IPS-15b (cell line): ENCODE measurements at regions not wholly inside any gene's neighbourhood (a gene's known extent, or its start where the extent isn't known, plus 50 kb on each side); places are given as distances from the start of the nearest gene placed in this dataset.

Experiments
- H3K27me3 ChIP-seq: one replicate; pipeline ENCODE4 v1.6.1; 2013; ENCODE audit warnings: low read length; ENCODE audit not compliant: control insufficient read depth, insufficient read depth
- H3K36me3 ChIP-seq: one replicate; pipeline ENCODE4 v1.6.1; 2013; ENCODE audit warnings: low read length; ENCODE audit not compliant: control insufficient read depth, insufficient read depth
- H3K4me1 ChIP-seq: one replicate; pipeline ENCODE4 v1.6.1; 2013; ENCODE audit warnings: mild to moderate bottlenecking, low read length; ENCODE audit not compliant: control insufficient read depth, insufficient read depth
- H3K4me3 ChIP-seq: one replicate; pipeline ENCODE4 v1.5.1; 2013; ENCODE audit warnings: low read depth, low read length
- H3K9ac ChIP-seq: one replicate; pipeline ENCODE4 v1.6.1; 2013; ENCODE audit warnings: low read depth, mild to moderate bottlenecking, low read length
- H3K9me3 ChIP-seq: one replicate; pipeline ENCODE4 v1.6.1; 2013; ENCODE audit warnings: mild to moderate bottlenecking, low read length; ENCODE audit not compliant: control insufficient read depth, insufficient read depth

DNA sequence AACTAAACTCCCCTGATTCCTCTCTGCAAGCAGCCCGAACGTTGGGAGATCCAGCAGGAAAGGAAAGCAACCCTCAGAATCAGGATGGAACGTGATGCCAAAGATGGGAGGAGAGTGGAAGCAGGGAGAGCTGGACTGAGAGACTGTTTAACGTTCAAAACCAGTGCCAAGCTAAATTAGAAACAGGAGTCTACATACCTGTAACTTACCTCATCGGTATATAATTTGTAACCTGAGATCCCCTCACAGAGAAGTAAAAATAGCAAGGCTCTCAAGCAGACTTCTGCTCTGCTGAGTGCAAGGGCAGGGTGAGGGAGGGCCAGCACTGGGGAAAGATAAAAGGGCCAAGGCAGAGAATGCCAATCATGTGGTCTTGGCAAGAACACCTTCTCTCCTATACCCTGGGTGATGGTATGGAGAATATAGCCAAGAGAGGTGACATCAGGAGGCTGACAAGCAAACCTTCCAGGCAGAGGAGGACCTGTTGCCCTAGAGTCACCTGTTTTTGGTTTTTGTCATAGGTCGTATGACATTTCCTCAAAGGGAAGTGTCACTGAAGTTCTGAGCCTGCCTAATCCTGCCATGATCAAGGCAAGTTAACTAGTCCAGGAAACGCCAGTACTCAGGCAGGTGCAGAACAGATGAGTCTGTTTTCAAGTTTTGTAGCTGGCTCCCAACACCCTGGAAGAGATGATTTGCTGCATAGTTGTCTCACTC, 472.0 kb downstream of the NFIB start:
- H3K9ac ChIP-seq = no peak overlapping the region
- no peaks in the 10 kb centered on the region for H3K9me3 ChIP-seq
- H3K36me3 ChIP-seq = no peaks in the 10 kb centered on the region
- H3K4me3 ChIP-seq = no peak overlapping the region
- no peaks in the 10 kb centered on the region for H3K27me3 ChIP-seq
- no peaks in the 10 kb centered on the region for H3K4me1 ChIP-seq

DNA sequence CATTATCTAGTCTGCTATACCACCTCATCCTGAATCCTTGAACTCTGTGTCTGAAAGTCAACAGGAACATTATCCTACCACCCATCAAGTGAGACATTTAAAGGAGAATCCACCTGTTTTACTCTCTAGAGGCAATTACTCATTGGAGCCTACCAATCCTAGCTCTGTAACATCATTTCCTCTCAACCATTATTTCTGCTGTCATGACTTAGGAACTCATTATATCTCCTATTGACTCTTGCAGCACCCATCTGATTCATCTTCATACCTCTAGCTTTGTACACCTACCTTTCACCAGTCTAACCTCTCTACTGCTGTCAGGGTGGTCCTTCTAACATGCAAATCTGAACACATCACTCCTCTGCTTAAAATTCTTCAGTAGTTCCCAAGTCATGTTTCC, 481.5 kb downstream of the NFIB start:
- no peaks in the 10 kb centered on the region for H3K4me1 ChIP-seq
- no peaks in the 10 kb centered on the region for H3K27me3 ChIP-seq
- H3K4me3 ChIP-seq = no peak overlapping the region
- no peak overlapping the region for H3K9ac ChIP-seq
- no peaks in the 10 kb centered on the region for H3K36me3 ChIP-seq
- H3K9me3 ChIP-seq = peaks cover 3% of the 10 kb centered on the region

GRCh38 chr9:13823026-13823425, 490.9 kb downstream of the NFIB start:
- Histone ChIP-seq H3K27me3 (no peaks in the 10 kb centered on the region), H3K36me3 (no peaks in the 10 kb centered on the region), H3K4me1 (no peaks in the 10 kb centered on the region), H3K9ac (no peak overlapping the region), H3K4me3 (no peak overlapping the region), H3K9me3 (no peaks in the 10 kb centered on the region)

DNA sequence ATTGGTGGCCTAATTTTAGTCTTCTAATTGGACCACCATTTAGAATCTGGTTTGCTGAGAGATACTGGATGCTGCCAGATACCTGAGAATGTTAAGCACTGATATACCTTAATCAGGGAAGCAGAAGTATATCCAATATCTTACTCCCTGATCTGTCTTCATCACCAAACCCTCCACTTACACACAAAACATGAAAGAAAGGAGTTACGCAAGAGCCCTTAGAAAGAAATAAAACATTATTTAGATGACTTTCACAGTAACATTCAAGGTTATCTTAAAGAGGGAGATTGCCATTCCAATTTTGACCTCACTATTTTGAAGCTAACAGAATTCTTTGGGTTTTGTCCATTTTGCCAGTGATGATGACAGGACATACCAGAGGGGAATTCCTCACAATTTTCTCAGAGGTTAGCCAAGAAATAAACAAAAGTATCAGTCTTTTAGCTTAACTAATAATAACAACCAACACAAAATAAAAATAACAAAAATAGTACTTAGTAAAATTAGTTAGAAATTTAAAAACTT, 496.1 kb downstream of the NFIB start:
- Histone ChIP-seq H3K4me1 (no peaks in the 10 kb centered on the region), H3K36me3 (no peaks in the 10 kb centered on the region), H3K27me3 (no peaks in the 10 kb centered on the region), H3K9me3 (no peaks in the 10 kb centered on the region), H3K9ac (no peak overlapping the region), H3K4me3 (no peak overlapping the region)

- no peak overlapping the region for H3K9ac ChIP-seq
- H3K9me3 ChIP-seq = no peaks in the 10 kb centered on the region
- H3K4me3 ChIP-seq = no peak overlapping the region
- H3K36me3 ChIP-seq = no peaks in the 10 kb centered on the region
- H3K27me3 ChIP-seq = no peaks in the 10 kb centered on the region
- H3K4me1 ChIP-seq = no peaks in the 10 kb centered on the region
Observed at GRCh38 chr9:13816837-13817236, 497.1 kb downstream of the NFIB start.

GRCh38 chr9:13814647-13815400, 499.1 kb downstream of the NFIB start:
- Histone ChIP-seq H3K4me1 (no peaks in the 10 kb centered on the region), H3K9ac (no peak overlapping the region), H3K4me3 (no peak overlapping the region), H3K27me3 (no peaks in the 10 kb centered on the region), H3K9me3 (no peaks in the 10 kb centered on the region), H3K36me3 (no peaks in the 10 kb centered on the region)

GRCh38 chr9:13811876-13812275, 502.1 kb downstream of the NFIB start:
- Histone ChIP-seq H3K4me3 (no peak overlapping the region), H3K9ac (no peak overlapping the region), H3K4me1 (no peaks in the 10 kb centered on the region), H3K9me3 (no peaks in the 10 kb centered on the region), H3K27me3 (no peaks in the 10 kb centered on the region), H3K36me3 (no peaks in the 10 kb centered on the region)

DNA sequence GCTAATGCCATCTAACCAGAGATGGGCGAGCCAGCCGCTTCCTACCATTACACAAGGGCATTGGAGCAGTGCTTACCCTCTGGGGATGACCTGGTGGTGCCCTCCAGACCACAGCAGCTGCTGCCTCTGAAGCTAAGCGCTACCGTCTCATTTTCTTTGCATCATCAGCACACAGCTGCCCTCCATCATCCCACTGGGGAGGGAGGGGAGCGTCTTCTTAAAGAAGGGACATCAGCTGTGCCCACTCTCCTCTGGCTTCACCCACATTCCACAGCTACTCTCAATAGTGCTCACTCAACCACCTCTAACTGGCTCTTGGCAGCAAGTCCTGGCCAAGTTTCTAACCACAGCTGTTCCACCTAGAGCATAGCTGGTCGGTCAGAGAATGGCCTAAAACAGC, 503.4 kb downstream of the NFIB start:
- H3K9me3 ChIP-seq = no peaks in the 10 kb centered on the region
- H3K4me3 ChIP-seq = no peak overlapping the region
- H3K9ac ChIP-seq = no peak overlapping the region
- no peaks in the 10 kb centered on the region for H3K36me3 ChIP-seq
- H3K4me1 ChIP-seq = no peaks in the 10 kb centered on the region
- H3K27me3 ChIP-seq = no peaks in the 10 kb centered on the region

DNA sequence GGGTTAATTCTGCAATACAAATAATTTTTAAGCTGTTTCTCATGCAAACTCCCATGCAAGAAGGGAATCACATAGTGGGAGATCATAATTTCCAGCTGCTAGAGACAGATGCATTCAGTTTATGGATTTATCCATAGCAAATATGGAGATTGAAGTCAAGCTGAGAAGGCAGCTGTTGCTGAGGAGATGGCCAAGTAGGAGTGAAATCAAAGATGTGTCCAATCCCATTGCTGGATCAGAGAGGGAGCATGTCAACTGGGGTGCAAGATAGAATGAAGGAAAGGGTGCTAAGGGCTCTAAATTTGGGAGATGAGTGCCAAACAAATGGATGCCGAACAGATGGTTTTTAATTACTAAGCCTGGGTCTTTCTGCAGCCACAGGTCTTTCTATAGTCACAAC, 504.5 kb downstream of the NFIB start:
- Histone ChIP-seq H3K4me3 (no peak overlapping the region), H3K9ac (no peak overlapping the region), H3K27me3 (no peaks in the 10 kb centered on the region), H3K4me1 (no peaks in the 10 kb centered on the region), H3K36me3 (no peaks in the 10 kb centered on the region), H3K9me3 (no peaks in the 10 kb centered on the region)

- no peaks in the 10 kb centered on the region for H3K36me3 ChIP-seq
- H3K4me3 ChIP-seq = no peak overlapping the region
- H3K27me3 ChIP-seq = no peaks in the 10 kb centered on the region
- H3K9me3 ChIP-seq = no peaks in the 10 kb centered on the region
- no peaks in the 10 kb centered on the region for H3K4me1 ChIP-seq
- H3K9ac ChIP-seq = no peak overlapping the region
Observed at GRCh38 chr9:13807118-13807517, 506.8 kb downstream of the NFIB start.

DNA sequence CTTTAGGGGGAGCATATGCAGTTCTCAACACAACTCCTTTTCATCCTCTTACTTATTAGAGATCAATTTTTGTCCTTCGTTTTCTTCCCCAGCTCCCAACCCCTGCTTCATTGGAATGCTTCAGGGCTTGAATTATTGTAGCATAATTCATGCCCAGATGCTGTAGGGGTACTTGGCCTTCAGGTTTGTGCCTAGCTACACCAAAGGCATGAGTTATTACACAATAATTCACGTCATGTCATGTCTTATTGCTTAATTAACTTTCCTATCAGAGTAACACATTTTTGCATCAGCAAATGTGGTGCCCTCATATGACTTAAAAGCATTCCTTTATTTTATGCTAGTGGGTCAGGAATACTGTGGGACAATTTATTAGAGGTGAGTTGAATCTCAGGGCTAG, 507.2 kb downstream of the NFIB start:
- Histone ChIP-seq H3K9me3 (no peaks in the 10 kb centered on the region), H3K27me3 (no peaks in the 10 kb centered on the region), H3K4me1 (no peaks in the 10 kb centered on the region), H3K4me3 (no peak overlapping the region), H3K9ac (no peak overlapping the region), H3K36me3 (no peaks in the 10 kb centered on the region)

DNA sequence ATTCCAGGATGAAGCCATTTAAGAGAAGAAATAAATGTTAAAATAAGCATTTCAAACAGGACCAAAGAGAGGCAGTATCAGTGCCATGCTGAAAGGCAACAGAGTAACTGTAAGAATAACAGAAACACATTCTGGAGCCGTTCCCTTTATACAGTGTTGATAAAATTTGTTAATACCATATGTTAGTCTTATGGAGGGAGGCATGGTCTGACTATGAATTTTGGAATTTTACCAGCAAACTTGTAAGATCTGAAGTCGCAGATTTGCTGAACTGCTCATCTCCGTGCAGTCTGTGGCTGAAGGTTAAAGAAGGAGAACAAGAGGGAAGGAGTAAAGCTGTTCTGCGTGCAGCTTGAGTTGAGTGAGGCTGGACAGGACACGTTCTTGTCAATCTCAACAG, 508.4 kb downstream of the NFIB start:
- Histone ChIP-seq H3K4me1 (no peaks in the 10 kb centered on the region), H3K27me3 (no peaks in the 10 kb centered on the region), H3K9me3 (no peaks in the 10 kb centered on the region), H3K9ac (no peak overlapping the region), H3K36me3 (no peaks in the 10 kb centered on the region), H3K4me3 (no peak overlapping the region)
